ENCODE measurements at regions not wholly inside any gene's neighbourhood (a gene's known extent, or its start where the extent isn't known, plus 50 kb on each side); places are given as distances from the start of the nearest gene placed in this dataset.

DNA sequence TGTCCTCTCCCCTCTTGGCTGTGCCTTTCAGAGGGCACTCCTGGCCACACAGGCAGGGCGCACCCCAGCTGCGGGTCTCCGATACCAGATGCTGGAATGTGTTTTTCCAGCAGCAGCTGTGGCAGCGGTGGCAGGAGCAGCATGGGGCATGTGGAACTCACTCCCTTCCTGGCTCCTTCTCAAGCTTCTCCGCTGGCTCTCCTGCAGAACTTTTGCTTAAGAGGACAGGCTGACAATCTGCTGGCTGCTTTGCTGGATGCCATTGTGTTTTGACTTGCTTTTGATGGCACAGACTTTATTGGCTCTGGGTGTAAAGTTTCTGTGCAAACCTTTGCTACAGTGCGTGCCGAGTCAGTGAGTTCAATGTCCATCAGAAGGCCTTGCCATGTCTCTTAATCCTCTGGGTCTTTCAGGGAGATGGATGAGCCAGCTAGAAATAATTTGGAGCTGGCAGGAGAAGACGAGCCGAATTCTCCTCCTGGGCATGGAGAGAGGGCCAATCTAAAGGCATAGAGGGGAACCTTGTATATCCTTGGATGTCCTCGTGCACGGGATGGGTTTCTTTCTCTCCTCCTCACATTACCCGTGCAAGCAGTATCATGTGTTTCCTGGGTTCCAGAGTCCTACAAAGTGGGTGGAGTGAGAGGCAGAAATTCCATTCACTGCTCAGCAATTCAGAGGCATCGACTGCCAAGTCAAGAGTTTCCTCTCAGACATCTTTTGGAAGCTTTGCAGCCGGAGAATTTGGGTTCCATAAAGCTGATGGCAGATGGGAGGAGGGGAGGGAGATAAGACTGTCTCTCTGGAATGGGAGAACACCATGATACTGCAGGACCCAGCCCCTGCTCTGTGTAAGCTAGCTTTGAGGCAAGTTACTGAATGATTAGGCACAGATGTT lies 231.2 kb downstream of the FGF9 start:
- TF ChIP-seq, protein P1, sequence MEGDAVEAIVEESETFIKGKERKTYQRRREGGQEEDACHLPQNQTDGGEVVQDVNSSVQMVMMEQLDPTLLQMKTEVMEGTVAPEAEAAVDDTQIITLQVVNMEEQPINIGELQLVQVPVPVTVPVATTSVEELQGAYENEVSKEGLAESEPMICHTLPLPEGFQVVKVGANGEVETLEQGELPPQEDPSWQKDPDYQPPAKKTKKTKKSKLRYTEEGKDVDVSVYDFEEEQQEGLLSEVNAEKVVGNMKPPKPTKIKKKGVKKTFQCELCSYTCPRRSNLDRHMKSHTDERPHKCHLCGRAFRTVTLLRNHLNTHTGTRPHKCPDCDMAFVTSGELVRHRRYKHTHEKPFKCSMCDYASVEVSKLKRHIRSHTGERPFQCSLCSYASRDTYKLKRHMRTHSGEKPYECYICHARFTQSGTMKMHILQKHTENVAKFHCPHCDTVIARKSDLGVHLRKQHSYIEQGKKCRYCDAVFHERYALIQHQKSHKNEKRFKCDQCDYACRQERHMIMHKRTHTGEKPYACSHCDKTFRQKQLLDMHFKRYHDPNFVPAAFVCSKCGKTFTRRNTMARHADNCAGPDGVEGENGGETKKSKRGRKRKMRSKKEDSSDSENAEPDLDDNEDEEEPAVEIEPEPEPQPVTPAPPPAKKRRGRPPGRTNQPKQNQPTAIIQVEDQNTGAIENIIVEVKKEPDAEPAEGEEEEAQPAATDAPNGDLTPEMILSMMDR (IDR thresholded peaks at IDR 0.05) = no peak
- no peak for TF ChIP-seq POLR2AphosphoS5 (IDR thresholded peaks at IDR 0.05; ENCODE audit: low read depth, low read length)
